ENCODE measurements at regions not wholly inside any gene's neighbourhood (a gene's known extent, or its start where the extent isn't known, plus 50 kb on each side); places are given as distances from the start of the nearest gene placed in this dataset.

DNA sequence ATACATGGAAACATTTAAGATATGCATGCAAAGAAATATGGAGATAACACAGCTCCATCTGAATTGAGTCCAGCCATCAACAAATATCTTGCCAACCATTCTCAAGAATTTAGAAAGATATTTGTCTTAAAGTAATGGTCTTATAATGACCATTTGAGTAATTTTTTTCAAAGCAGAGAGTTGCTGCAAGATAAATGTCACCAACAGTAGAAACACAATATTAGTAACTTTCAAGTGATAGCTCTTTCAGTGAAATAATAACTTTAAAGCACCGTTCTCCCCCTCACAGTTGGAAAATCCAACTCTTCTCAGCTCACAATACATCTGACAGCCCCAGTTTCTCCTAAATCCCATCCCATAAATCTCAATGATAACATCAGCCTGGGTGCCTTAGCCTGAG is 481.0 kb upstream of the ADAMTS5 start:
- no peaks in the 10 kb centered on the region for H3K9me3 ChIP-seq
- WGBS: 66% methylated on average over 1 of the region's 1 CpG
- H3K36me3 ChIP-seq: no peaks in the 10 kb centered on the region
- TF ChIP-seq POLR2A (IDR thresholded peaks at IDR 0.05): no peak
- TF ChIP-seq, protein P1, sequence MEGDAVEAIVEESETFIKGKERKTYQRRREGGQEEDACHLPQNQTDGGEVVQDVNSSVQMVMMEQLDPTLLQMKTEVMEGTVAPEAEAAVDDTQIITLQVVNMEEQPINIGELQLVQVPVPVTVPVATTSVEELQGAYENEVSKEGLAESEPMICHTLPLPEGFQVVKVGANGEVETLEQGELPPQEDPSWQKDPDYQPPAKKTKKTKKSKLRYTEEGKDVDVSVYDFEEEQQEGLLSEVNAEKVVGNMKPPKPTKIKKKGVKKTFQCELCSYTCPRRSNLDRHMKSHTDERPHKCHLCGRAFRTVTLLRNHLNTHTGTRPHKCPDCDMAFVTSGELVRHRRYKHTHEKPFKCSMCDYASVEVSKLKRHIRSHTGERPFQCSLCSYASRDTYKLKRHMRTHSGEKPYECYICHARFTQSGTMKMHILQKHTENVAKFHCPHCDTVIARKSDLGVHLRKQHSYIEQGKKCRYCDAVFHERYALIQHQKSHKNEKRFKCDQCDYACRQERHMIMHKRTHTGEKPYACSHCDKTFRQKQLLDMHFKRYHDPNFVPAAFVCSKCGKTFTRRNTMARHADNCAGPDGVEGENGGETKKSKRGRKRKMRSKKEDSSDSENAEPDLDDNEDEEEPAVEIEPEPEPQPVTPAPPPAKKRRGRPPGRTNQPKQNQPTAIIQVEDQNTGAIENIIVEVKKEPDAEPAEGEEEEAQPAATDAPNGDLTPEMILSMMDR (IDR thresholded peaks at IDR 0.05): no peak
- H3K4me3 ChIP-seq: no peak overlapping the region
- peaks cover 4% of the 10 kb centered on the region for H3K4me1 ChIP-seq
- no peak overlapping the region for H3K27ac ChIP-seq
- no peaks in the 10 kb centered on the region for H3K27me3 ChIP-seq
- no peak for DNase-seq (ENCODE audit: low spot score in 2 of 2)

- peaks cover 8% of the 10 kb centered on the region for H3K4me1 ChIP-seq
- 42% methylated on average over 3 of the region's 3 CpGs for WGBS
- no peaks in the 10 kb centered on the region for H3K27me3 ChIP-seq
- H3K27ac ChIP-seq: peak overlapping the region; percentile 10
- H3K36me3 ChIP-seq: no peaks in the 10 kb centered on the region
- H3K9me3 ChIP-seq: no peaks in the 10 kb centered on the region
- no peak for DNase-seq (ENCODE audit: low spot score in 2 of 2)
- TF ChIP-seq EP300 (IDR thresholded peaks at IDR 0.05): no peak
- TF ChIP-seq POLR2AphosphoS5 (IDR thresholded peaks at IDR 0.05): no peak
- TF ChIP-seq, protein P1 (IDR thresholded peaks at IDR 0.05): no peak
- TF ChIP-seq POLR2A (IDR thresholded peaks at IDR 0.05): no peak
- H3K4me3 ChIP-seq: no peak overlapping the region
These were observed 462.9 kb upstream of the ADAMTS5 start for GRCh38 chr21:27429710-27430341.

- Histone ChIP-seq H3K27me3 (no peaks in the 10 kb centered on the region), H3K4me1 (peaks cover 25% of the 10 kb centered on the region), H3K4me3 (no peak overlapping the region), H3K9me3 (no peaks in the 10 kb centered on the region), H3K27ac (no peak overlapping the region), H3K36me3 (no peaks in the 10 kb centered on the region)
- WGBS: 38% methylated on average over 1 of the region's 1 CpG
- DNase-seq (ENCODE audit: low spot score in 2 of 2): no peak
- TF ChIP-seq EP300 (IDR thresholded peaks at IDR 0.05) (no peak), POLR2A (IDR thresholded peaks at IDR 0.05) (no peak), POLR2AphosphoS5 (IDR thresholded peaks at IDR 0.05) (no peak)
- TF ChIP-seq, protein P1 (IDR thresholded peaks at IDR 0.05): no peak
These were observed 459.3 kb upstream of the ADAMTS5 start for GRCh38 chr21:27426196-27426595.

GRCh38 chr21:27425574-27425973 is 458.7 kb upstream of the ADAMTS5 start:
- Histone ChIP-seq H3K9me3 (no peaks in the 10 kb centered on the region), H3K27me3 (no peaks in the 10 kb centered on the region), H3K4me3 (no peak overlapping the region), H3K4me1 (peaks cover 25% of the 10 kb centered on the region), H3K36me3 (no peaks in the 10 kb centered on the region), H3K27ac (peak overlapping the region; percentile 35)
- TF ChIP-seq, protein P1 (IDR thresholded peaks at IDR 0.05): no peak
- TF ChIP-seq EP300 (IDR thresholded peaks at IDR 0.05) (no peak), POLR2AphosphoS5 (IDR thresholded peaks at IDR 0.05) (no peak)
- no peak for DNase-seq (ENCODE audit: low spot score in 2 of 2)
- WGBS: 45% methylated on average over 3 of the region's 3 CpGs

- no peak for DNase-seq (ENCODE audit: low spot score in 2 of 2)
- WGBS: 58% methylated on average over 2 of the region's 2 CpGs
- Histone ChIP-seq H3K4me1 (peaks cover 22% of the 10 kb centered on the region), H3K27me3 (no peaks in the 10 kb centered on the region), H3K9me3 (no peaks in the 10 kb centered on the region), H3K4me3 (no peak overlapping the region), H3K36me3 (no peaks in the 10 kb centered on the region), H3K27ac (no peak overlapping the region)
- TF ChIP-seq POLR2AphosphoS5 (IDR thresholded peaks at IDR 0.05) (no peak), EP300 (IDR thresholded peaks at IDR 0.05) (no peak), POLR2A (IDR thresholded peaks at IDR 0.05) (no peak)
- TF ChIP-seq, protein P1 (IDR thresholded peaks at IDR 0.05): no peak
These were observed 458.3 kb upstream of the ADAMTS5 start for GRCh38 chr21:27425172-27425571.

Measured in suprapubic skin (tissue), 4 donors.